ENCODE measurements at regions not wholly inside any gene's neighbourhood (a gene's known extent, or its start where the extent isn't known, plus 50 kb on each side); places are given as distances from the start of the nearest gene placed in this dataset.

DNA sequence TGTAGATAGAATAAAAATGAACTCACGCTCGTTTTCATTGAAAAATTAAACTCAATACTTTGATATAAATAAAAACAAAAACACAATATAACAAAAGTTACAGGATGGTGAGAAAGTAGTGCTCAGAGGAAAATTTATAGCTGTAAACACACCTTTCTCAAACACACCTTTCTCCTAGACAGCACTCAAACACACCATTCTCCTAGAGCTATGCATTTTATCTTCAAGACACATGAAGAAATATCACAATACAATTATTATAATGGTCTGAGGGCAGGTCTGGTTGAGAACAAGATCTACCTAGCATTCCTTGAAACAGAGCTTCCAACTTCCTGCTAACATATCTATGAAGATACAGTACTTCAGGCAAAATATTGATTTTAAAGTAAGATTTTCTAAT is 183.4 kb upstream of the NBEA start:
- no peak for DNase-seq

DNA sequence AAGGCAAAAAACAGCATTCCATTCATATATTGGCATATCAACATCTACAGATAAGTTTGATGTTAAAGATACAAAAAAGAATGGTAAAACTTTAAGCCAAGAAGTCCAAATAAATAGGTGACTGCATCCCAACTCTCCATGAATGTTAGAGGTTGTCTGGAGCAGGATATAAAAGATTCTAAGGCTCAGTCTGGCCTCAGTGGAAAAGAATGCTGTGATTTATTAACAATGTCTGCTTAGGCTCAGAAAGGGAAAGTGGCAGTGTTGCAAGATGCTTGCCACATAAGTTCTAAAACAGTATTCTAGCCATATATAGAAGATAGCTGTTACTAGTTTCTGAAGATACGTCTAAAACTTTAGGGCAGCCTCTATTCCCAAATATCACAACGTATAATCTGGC is 179.8 kb upstream of the NBEA start:
- no peak for DNase-seq

DNA sequence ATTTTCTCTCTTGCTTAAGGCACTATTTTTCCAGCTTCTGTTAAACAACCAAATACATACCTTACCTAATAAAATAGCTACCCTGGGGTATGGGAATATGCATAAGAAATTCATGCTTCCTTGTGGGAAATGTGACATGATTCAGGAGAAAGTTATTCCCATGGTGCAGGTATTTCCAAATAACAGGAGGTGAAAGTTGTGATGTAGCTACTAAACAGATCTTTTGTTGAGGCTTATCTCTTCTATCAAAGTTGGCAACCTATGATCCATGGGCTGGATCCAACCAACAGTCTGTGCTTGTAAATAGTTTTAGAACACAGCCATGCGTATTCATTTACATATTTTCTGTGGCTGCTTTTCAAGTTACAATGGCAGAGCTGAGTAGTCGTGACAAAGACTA is 177.8 kb upstream of the NBEA start:
- DNase-seq = no peak

DNA sequence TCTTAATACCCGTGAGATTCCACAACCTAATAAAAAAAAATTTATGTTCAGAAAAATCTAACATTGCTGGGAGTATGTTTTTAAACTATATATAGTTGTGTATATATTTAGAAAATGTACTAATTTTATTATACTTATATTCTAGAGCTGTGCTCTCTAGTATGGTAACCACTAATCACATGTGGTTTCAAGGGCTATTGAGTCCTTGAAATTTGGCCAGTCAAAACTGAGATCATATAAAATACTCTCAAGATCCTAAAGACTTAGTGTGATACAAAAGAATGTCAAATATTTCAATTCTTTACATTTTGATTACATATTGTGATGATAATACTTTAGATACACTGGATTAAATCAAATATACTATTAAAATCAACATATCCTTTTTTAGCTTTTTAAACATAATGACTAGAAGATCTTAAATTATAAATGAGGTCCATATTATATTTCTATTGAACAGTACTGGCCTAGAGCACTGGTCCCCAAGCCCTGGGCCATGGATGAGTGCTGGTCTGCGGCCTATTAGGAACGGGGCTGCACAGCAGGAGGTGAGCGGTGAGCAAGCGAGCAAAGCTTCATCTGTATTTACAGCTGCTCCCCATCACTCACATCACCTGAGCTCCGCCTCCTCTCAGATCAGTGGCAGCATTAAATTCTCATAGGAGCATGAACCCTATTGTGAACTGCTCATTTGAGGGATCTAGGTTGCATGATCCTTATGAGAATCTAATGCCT is 176.5 kb upstream of the NBEA start:
- no peak for DNase-seq

DNA sequence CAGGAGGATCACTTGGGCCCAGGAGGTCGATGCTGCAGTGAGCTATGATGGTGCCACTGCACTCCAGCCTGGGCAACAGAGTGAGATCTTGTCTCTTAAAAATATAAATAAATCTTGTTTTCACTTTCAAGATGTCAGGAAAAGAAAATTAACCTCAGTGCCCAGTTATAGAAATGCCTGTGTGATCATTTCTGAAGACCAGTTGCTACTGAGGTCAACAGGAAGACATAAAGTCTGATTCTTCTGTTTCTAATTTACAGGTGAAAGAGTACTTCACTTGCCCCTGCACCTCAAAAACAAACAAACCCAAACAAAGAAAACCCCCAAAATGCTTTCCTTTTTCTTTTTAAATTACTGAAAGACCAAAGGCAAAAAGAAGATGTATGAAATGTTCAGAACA is 174.3 kb upstream of the NBEA start:
- DNase-seq = no peak

DNA sequence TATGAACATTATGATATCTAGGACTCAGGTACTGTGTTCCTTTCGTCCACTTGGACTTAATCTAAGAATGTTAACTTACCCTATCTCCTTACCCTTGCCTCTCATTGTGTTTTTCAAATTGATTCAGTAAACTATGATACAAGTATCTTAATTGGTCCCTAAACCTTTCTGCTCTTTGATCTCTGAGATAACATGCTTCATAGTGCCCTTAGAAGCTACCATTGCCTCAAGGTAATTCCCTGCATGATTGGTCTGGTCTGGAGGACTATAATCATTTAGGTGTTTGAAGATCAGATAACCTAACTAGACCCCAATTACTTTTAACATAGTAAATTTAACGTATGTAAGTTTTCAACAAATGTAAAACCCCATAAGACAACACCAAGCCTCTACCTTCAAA is 169.9 kb upstream of the NBEA start:
- no peak for DNase-seq

DNA sequence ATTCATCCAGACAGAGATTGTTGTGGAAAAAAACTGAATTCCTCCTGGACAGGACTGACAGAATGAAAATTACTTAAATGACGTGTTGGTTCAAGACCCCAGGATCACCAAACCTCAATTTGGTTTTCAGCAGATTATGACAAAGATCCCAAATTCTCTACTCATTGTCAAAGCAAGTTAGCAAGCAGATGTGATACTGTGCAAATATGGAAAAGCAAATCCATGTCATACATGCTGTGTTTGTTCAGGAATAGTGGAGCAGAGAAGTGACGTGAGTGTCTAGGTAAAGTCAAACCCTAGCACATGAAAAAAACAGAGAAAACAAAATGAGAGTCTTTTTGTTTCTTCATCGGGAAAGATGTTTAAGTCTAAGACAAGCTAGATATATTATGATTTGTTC is 169.2 kb upstream of the NBEA start:
- no peak for DNase-seq

DNA sequence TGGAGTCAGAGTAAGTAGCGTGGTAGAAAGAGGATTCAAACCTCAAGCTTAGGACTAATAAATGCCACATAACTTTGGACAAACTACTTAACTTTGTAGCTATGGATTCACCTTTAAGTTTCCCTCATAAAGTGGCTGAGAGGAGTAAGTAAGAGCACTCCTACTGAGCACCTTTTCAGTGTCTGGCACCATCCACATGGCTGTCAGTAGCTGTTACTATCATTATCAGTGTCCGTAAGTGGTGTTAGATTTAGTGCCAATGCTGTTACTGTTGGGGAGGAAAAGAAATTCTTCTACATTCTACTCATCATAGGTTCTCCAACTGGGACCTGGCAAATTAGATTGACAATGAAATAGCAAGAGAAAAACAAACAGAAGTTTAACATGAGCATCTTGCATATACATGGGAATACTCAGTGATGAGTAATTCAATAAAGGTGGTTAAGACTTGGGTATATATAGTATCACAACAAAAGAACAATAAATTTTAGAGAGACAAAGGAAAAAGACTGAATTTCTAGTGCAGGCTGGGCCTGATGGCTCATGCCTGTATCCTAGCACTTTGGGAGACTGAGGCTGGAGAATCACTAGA is 165.6 kb upstream of the NBEA start:
- no peak for DNase-seq

DNA sequence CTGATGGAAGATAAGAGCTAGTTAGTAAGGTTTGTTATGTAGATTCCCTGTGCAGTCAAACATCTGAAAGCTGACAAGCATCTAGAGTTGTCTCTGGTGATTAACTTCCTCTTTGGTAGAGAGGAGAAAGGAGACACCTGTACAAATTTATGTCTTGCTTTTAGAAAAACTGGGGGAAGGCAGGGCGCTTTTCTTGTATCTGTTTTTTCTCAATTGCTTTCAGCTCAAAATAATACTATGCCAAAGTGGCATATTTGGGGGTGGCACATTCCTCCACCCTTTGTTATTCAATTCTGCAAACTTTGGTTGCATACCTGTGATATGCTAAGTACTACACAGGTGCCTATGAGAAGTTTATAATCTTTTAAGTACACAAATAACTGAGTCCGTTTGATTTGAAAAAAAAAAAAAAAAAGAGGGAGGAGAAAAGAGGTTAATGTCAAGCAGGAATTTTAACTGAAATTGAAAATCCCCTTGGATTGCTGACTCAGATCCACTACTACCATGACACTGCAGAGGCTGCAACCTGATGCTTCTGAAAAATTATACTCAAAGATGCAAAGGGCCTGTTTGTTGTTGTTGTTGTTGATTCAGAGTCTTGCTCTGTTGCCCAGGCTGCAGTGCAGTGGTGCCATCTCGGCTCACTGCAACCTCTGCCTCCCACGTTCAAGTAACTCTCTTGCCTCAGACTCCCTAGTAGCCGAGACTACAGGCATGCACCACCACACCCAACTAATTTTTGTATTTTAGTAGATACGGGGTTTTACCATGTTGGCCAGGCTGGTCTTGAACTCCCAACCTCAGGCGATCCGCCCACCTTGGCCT is 164.8 kb upstream of the NBEA start:
- DNase-seq = no peak

DNA sequence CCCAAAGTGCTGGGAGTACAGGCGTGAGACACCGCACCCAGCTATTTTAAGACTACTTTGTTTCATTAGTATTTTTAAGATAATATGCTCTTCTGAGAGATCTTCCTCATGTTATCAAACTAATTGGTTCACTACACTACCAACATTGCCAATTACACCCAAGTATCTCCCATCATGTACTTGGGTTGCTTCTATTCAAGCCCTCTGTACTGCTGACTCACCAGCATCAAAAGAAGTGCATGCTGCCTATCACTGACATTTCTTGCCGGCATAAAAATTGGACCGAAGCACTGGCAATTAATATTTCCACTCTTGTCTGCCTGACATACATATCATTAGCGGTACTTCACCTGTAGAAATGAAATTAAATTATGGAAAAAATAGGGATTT is 164.2 kb upstream of the NBEA start:
- no peak for DNase-seq

DNA sequence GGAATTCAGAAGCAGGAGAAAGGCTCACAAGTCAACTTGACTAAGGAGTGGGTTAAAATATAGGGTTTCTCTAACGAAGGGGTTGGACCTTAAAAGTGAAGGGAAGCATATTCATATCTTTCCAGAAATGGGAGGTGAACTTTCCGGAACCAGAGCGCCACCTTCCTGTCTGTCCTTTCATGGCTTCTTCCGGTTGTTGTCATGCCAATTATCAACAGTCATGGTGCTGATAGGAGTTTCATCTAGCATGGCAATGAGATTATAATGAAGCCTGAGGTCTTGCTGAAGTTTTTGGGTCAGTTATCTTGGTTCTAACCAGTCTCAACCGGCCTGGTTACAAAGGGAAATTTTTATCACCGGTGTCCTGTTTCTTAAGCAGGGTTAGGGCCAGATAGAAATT is 162.9 kb upstream of the NBEA start:
- no peak for DNase-seq

DNA sequence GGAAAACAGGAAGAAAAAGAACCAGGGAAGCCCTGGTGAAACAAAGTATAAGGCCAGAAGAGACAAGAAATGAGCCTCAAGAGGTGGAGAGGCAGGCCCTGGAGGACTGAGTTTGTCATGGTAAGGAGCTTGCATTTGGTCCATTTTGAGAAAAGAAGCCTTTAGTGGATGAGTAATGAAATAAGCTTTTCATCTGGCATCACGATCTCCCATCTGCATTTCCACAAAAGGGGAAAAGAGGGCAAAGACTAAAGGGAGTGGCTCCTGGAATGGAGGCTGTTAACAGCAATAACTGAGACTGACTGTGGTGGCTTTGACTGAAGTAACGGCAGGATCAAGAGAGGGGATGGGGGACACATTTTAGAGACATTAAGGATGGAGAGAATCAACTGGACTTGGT is 148.8 kb upstream of the NBEA start:
- DNase-seq = no peak

DNA sequence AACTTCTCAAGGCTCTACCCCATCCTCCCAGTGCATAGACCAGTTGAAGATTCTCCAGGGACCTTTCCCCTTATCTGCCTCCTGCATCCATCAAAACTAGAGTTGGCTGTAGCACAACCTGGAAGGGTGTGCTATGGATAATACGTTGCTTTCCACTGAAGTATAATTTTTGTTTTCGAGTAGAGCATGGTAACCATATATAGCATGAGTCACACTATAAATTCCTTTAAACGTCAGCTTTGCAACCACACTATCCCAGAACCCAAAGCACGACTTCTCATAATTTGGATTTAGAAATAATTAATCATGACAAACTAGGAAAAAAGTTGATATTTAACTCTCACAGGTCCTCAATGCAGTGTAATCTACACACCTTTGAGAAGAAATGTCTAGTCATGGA is 138.3 kb upstream of the NBEA start:
- DNase-seq = no peak

DNA sequence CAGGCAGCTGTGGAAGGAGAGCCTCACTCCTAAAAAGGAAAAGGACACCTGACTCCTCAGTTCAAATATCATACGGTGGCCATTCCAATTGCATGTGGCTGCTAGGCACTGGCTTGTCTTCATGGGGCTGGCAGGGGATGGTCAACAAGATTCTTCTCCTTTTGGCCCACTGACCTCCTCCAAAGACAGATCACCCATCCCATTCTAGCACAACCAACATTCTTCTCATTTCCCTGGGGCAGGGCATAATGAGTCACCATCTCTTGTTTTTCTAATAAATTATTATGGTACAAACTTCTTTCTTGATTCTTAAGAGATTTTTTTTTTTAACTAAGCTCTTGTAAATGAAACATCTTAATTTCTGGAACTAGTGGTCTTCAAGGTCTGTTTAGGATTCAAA is 136.7 kb upstream of the NBEA start:
- no peak for DNase-seq

DNA sequence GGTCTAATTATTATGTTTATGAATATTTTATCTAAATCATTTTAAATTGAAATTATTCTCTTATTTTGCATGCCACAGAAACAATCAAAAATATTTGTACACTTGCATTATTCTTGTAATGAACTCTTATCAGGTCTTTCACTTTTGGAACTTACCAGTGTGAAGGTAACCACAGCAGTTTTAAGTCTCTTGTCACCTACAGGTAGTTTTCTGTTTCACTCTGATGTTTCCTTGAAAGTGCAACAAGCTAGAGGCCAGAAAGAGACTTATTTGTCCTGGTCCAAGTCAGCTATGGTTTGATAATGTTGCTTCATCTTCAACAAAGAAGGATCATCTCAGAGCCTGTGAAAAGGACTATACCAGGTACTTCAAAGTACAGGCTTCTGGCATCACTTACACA is 133.4 kb upstream of the NBEA start:
- no peak for DNase-seq

DNA sequence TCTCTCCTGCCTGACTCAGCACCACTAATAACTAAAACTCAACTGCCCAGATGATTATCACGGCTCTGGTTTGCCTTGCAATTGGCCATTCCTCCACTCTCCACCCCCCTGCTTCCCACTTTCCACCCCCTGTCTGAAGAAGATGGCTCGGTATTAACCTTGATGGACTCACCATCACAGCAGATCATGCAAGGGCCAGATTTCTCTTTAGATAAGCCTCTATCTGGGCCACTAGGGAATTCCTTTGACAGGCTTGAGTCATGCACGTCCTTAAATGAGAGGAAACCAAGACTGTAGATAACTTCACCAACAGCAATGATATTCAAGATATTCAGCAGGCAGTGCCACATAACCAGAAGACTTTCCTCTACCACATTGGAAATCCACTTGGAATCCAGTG is 131.1 kb upstream of the NBEA start:
- no peak for DNase-seq

DNA sequence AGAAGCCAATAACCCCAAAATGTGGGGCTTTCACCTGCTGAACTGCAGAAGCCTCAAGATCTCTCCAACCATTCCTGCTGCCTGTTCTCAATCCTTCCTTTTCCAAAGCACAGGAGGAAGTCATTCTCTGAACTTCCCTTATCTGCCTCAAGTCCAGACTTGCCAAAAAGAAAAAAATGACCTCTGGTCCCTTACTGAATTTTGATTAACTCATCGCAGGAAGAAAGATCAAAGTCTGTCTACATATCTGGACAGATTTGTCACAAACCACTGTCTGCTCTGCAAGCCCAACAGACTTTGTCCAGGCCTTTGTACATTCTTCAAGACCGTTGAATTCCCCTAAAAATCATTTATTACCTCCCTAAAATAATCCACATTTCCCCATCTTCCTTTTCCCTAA is 126.5 kb upstream of the NBEA start:
- DNase-seq = no peak

DNA sequence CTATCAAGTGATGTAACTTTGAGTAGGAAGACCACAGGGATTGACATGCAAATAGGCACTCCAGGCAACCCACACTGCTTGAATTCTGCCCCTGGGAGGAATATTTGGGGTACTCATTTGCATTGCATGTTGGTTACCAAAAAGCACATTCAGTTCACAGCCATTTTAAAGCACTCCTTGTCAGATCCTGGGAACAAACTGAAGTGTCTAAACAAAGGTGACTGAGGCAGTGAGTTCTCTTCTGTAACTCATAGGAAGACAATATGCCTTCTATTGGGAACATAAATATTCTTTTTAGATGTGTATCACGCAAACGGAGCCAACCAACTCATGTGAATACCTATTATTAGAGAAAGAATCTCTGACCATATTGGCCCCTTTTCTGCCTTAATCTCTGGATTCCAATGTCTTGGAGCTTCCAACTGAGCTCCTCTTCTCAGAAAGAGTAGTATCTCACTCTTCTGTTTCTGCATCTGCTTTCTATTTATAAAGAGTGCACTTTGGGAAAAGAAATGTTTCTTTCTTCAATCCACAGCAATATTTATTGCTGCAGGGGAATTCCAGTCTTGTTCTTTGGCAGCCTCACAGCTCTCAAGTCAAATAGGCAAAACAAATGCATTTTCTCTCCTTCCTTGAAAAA is 125.7 kb upstream of the NBEA start:
- no peak for DNase-seq

DNA sequence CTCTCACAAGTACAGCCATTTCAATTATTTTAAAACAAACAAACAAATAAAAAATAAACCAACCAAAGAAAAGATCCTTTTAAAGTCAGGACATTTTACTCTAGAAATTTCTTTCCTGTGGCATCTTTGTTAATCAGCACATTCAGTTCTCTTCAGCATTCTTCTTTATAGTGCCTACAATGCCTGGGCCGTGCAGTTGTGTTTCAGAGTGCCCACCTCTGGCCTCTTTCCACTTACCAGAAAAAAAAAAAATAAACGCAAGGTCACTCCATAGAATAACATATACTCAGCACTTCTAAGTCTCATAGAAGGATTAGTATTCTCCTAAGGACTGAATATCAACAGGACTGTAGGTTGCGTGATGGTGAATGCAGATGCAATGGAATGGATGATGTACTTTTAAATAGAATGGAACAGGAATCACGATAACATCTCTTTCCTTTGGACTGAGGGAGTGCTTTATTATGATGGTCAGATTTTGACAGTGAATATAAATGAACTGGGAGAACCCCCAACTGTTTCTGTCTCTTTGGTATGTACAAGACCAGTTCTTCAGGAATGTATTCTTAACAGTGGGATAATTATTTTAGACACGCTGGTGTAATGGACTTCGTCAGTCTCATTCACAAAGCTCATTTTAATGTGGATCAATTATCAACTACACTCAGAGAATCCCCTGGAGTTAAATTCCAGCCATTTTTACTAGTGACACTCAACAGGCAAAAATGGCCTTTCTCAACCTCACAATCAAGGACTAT is 125.0 kb upstream of the NBEA start:
- no peak for DNase-seq

DNA sequence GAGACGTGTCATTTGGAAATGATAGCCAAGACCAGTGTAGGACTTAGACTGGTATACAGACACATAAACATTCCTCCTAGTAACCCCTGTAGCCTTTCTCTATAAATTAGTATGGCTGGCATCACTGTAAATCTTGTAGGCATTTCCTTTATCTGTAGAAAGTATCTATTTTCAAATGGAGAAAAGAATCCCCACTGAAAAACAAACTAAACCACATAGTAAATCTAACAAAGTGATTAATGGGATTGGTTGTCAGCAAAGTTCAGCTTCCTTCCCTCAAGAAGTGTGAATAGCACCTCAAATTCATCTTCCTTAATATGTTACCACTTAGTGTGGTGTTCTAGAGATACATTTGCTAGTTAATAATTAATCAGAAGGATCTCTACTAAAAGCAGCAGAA is 119.4 kb upstream of the NBEA start:
- no peak for DNase-seq

DNA sequence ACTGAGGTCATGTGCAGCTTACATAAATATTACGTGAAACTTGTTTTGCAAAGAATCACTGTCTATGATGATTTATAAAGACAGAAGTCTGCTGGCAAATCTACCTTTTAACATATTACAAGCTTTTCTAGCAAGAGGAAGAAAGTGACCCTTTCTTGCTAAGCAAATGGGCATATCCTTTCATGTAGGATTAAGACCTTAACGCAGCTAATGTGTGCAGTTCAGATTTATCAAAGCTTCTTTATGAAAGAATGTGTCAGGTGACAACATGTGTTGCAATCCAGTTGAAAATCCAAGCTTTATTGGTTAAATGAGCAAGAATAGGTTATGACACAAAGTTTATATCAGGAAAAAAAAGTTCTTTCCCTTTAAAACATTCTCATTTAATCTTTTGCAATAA is 115.6 kb upstream of the NBEA start:
- no peak for DNase-seq

DNA sequence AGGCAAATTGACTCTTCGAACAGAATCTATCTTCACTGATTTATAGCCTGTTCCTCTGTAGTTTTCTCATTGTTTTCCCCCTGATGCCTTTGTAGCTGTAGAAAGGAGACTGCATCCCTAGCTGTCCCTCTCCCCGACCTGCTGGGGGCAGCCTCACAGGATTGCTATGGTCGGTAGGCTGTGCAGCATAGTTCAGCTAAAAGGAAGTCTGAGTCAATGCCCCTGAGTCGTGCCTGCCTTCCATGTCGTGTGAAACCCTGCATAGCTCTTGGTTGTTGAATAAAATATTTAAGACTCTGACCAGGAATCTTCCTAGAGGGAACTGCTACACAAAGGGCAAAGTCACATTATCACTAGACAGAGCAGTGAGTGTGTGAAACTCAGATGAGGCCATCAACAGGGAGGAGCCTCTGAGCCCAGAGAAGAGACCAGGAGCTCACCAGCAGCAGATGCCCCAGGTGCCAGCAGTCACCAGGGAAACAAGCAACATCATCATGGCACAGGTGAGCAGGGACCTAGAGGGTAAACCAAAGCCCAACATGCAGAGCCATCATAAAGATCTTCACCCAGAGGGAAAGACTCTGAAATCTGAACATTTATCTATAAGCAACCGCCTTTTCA is 108.4 kb upstream of the NBEA start:
- no peak for DNase-seq

Data from right kidney (tissue), 1 donor.